K562 (cell line): ENCODE measurements at regions not wholly inside any gene's neighbourhood (a gene's known extent, or its start where the extent isn't known, plus 50 kb on each side); places are given as distances from the start of the nearest gene placed in this dataset.

Source experiments
- E2F5 ChIP-seq: sonication (generic); formaldehyde crosslinking; IDR thresholded peaks from 2 replicates; pipeline ENCODE4 v1.8.0; 2022; ENCODE audit warnings: mild to moderate bottlenecking, missing genetic modification reagents
- E2F6 ChIP-seq, 2 experiments: IDR thresholded peaks; 2 replicates each; pipeline ENCODE4 v1.6.1; 2011; ENCODE audit warnings: borderline replicate concordance in 1 of 2, control low read depth in 1 of 2, low read depth in 1 of 2, low read length in 1 of 2, mild to moderate bottlenecking in 1 of 2, mixed read lengths in 1 of 2, moderate library complexity in 1 of 2; ENCODE audit not compliant: insufficient read depth in 1 of 2, insufficient read length in 1 of 2, poor library complexity in 1 of 2, severe bottlenecking in 1 of 2; ENCODE audit errors: extremely low read depth in 1 of 2
- JUND ChIP-seq, 2 experiments: IDR thresholded peaks; 2 replicates in 1 of 2; 3 replicates in 1 of 2; pipeline ENCODE4 v1.6.1; 2011; ENCODE audit warnings: borderline replicate concordance in 2 of 2, low read depth in 2 of 2, low read length in 2 of 2, improper control_type of control experiment in 1 of 2, missing biosample characterization in 1 of 2, missing genetic modification characterization in 1 of 2, missing genetic modification reagents in 1 of 2
- POLR2AphosphoS5 ChIP-seq: IDR thresholded peaks from 2 replicates; pipeline ENCODE4 v1.6.1; 2011; ENCODE audit warnings: mild to moderate bottlenecking, low read depth, low read length, moderate library complexity; ENCODE audit not compliant: control insufficient read depth, insufficient read depth
- RBFOX2 ChIP-seq: fragments of 200-400 bp; formaldehyde crosslinking; IDR thresholded peaks from 2 replicates; pipeline ENCODE4 v1.6.1; 2017; ENCODE audit warnings: low read depth, mild to moderate bottlenecking, low read length, moderate library complexity
- ZBTB1 ChIP-seq: sonication (generic); formaldehyde crosslinking; IDR thresholded peaks from 2 replicates; pipeline ENCODE4 v1.8.1; 2023; ENCODE audit warnings: missing genetic modification reagents, low read depth, mild to moderate bottlenecking, borderline replicate concordance
- ZNF217 ChIP-seq: sonication (generic); formaldehyde crosslinking; IDR thresholded peaks from 2 replicates; pipeline ENCODE4 v1.8.0; 2022; ENCODE audit warnings: mild to moderate bottlenecking, missing genetic modification reagents

GRCh38 chr11:76276781-76277155 is 70.5 kb upstream of the WNT11 start:
- no peak for TF ChIP-seq JUND (IDR thresholded peaks at IDR 0.05; ENCODE audit: borderline replicate concordance, low read depth, low read length)
- TF ChIP-seq JUND (tag; IDR thresholded peaks at IDR 0.05; ENCODE audit: borderline replicate concordance, low read depth, low read length) = no peak
- no peak for TF ChIP-seq ZBTB1 (CRISPR knock-in tag)
- no peak for TF ChIP-seq POLR2AphosphoS5
- TF ChIP-seq RBFOX2 = no peak
- no peak for TF ChIP-seq E2F6 (IDR thresholded peaks at IDR 0.05; ENCODE audit: borderline replicate concordance in 1 of 2, extremely low read depth in 1 of 2, insufficient read depth in 1 of 2, insufficient read length in 1 of 2, low read depth in 1 of 2, low read length in 1 of 2, poor library complexity in 1 of 2, severe bottlenecking in 1 of 2)
- no peak for TF ChIP-seq ZNF217 (CRISPR knock-in tag)
- TF ChIP-seq E2F5 = no peak
